ENCODE measurements at regions not wholly inside any gene's neighbourhood (a gene's known extent, or its start where the extent isn't known, plus 50 kb on each side); places are given as distances from the start of the nearest gene placed in this dataset.
"Not testable (repeated sequence)": the region's sequence is repeated elsewhere in the genome, so short reads cannot be mapped to it uniquely, and the experiment has no call there.

DNA sequence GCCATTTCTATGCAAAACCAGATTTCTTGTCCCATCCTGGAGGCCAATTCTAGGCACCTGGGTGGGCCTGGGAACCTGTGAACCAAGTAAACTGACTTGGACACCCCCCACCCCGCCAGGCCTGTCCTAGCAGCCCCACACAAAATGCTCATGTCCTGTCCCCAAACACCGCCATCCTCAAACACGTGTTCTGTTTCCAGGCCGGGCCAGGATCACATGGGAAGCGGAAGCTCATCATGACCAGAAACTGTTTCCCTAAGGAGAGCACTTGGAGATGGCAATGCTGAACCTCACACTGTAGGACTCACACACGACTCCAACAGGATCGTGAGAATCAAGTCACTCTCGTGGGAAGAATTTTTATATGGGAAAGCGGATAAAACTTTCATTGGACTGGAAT, 78.7 kb upstream of the DRD5 start:
- not testable (repeated sequence) for DNase-seq (ENCODE audit: low read depth, low spot score)

DNA sequence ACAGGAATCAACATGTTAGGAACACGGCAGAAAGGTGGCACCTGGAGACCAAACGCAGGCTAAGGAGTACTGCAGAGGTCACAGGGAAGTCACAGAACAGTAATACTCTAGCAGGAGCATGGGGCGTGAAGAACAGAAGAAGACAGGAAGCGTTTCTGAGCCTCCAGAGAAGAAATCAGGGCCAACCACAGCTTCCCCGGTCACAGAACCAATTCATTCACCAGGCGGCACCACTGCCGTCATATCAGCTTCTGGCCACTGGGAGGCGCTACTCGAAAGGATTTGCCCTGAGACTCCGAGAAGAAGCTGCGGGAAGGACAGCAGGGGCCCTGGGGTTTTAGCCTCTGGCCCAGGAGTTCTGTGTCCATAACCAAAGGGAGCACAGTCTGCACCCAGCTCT, 78.0 kb upstream of the DRD5 start:
- no peak for DNase-seq (ENCODE audit: low read depth, low spot score)

DNA sequence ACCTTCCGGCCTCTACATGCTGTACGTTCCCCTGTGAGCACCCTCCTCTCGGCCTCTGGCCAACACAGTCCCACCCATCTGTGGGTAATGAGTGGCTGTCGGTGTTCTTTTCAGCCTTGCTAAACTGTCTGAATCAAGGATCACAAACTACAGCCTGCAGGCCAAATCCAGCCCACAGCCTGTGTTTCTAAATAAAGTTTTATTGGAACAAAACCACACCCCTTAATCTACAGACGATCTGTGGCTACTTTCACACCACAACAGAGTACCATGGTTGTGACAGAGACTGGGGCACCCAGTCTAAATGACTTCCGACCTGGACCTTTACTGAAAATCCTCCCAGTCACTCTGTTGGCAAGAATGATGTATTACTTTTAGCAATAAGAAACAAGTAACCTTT, 77.3 kb upstream of the DRD5 start:
- DNase-seq (ENCODE audit: low read depth, low spot score) = not testable (repeated sequence)

DNA sequence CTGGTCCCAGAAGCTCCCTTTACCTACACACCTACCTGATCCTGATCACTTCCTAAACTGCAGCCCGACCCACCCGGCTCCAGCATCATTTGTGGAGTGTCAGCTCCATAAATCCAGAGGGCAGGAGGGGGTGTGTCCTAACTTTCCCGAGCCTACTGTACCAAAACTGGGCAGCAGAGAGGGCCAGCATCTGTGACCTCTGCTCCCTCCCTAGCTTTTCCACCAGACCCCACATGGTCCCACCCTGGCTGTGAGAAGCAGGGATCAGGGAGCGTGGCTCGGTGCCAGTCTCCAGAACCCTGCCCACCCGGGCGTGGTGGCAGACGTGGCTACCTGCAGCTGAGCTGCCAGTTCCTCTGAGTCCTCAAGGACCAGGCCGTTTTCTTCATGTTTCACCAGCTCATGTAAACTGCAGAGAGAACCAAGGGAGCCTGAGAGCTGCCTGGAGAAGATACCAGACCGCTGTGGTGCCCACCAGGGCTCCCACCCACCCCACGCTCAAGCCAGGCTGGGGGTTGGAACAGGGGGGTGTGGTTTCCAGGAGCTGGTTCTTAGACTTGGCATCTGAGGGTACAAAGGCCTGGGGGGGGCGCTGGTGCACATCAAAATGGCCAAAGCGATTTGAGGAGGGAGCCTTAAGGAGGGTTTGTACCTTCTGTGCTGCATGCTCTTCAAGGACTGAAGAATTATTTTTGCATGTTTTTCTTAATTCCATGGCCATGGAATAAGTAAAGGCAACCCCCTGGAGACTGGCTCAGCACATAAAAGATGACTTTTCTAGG, 76.7 kb upstream of the DRD5 start:
- no peak for DNase-seq (ENCODE audit: low read depth, low spot score)

DNA sequence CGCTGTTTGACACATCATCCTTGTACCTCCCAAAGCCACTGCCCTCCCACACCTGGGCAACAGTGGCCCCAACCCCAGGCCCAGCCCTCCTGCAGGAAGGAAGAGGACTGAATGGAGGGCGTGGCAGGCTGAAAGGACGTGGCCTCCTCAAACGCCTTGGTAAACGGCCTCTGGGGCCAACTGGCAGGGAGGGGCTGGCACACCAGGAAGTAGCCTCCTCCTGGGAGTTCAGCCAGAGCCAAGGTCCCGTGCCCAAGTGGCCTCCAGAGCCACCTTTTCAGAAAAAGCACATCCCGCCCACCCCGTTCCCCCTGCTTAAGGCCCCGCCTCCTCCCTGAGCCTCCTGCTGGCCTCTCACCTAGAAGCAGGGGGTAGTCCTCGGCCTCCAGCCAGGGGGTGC, 74.2 kb upstream of the DRD5 start:
- DNase-seq (ENCODE audit: low read depth, low spot score) = not testable (repeated sequence)

DNA sequence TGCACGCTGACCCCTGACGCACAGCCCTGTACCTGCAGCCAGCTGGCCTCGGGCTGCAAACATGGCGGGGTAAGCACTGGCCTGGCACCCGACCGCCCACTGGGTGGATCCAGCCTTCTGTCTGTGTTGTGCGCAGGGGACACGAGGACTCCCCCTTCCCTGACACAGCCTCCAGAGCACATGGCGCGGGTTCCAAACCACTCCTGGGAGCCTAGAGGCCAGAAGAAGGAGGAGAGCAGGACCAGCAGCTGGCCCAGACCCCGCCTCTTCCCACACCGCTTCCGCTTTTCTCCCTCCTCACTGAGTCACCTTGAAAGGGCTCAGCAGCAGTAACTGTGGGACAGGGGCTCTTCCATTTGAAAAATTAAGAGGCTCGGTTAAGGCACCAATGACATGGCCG, 73.5 kb upstream of the DRD5 start:
- DNase-seq (ENCODE audit: low read depth, low spot score) = not testable (repeated sequence)

DNA sequence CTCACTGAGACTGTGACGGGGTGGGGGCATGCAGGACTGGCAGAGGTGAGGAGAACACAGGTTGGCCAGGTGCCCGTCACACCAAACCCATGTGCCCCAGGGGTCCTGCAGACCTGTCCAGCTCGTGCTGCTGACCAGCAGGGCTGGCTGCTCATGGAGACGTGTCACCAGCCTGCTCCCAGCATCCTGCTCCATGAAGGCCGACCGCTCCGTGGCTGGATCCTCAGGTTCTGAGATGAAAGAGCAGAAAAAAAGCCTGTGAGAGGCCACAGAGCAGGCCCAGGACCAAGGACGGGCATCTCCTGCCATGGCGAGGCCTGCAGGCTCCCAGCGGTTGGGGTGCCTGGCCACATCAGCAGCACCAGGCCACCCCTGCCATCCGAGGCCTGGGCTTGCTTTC, 71.7 kb upstream of the DRD5 start:
- no peak for DNase-seq (ENCODE audit: low read depth, low spot score)

DNA sequence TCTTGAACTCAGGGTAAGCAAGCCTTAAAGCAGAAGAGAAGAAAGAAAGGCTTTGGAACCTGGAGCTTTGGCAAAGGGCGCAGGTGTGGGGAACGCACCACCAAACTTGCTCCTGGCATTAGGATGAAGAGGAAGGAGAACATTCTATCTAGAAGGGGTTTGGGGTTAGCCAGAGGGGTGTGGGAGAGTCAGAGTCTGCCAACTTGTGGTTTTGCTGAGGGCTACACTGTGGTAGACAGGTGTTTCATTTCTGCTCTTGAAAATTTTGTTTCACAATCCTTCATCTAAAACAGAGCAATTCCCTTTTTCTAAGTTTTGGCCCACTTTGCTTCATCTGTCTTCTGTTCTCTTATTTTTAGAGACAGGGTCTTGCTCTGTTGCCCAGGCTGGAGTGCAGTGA, 66.2 kb upstream of the DRD5 start:
- DNase-seq (ENCODE audit: low read depth, low spot score) = not testable (repeated sequence)

DNA sequence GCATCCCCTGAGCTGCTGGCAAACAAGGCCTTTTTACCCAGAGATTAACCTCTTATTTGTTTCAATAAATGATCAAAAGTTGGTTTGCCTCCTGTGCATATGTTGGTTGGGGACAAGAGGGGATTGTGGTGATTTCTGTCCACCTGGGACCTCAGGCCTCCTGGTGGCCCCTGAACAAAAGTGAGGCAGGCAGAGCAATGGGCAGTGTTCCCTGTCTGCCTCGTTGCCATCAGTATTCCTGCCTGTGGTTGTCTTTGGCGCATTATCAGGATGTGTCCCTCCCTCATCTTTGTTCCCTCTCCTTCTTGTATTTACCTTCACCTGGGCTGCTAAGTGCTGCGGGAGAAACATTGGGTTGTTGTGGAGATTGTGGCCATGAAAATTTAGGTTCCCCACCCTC, 65.3 kb upstream of the DRD5 start:
- no peak for DNase-seq (ENCODE audit: low read depth, low spot score)

DNA sequence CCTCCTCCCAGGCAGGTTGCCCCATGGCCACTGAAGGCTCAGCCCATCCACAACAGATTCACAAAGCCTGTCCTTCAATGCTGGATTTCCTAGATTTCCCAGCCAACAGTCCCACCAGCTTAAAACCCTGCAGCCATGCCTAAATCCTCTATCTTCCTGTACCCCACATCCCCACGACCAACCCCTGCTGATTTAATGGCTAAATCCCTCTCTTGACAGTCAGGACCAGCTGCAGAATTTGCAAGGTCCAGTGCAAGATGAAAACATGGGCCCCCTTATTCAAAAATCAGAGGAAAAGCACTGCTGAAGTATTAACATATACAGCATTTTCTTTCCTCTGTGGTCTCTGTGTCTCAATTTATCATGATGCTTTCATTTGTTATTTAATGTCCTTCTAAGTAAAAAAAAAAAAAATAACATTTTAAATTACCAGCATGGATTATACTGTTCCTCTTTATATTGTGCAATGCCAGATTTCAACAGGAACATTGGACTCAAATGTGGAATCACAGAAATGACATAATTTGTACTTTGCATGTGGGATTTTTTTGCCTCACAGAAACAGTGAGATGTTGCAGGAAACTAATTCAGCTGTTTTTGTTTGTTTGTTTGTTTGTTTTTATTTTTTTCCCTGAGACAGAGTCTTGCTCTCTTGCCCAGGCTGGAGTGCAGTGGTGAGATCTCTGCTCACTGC, 63.0 kb upstream of the DRD5 start:
- not testable (repeated sequence) for DNase-seq (ENCODE audit: low read depth, low spot score)

DNA sequence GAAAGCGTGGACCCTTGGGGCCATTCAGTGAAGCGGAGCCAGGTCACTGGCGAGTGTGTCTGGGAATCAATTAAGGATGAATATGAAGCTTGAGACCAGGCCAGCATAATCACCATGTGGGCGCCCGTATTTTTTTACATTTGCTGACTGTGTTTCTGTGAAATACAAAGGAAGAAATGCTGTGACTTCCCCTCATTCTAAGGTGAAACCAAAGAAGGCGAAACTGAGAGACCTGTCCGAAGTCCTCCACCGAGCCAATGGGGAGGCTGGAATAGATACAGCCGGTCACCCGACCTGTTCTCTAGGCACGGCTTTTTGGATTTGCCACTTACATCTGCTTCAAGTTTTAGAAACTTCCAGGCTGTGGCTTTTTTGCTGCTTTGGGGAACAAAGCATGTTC, 59.3 kb upstream of the DRD5 start:
- not testable (repeated sequence) for DNase-seq (ENCODE audit: low read depth, low spot score)
